ENCODE measurements at regions not wholly inside any gene's neighbourhood (a gene's known extent, or its start where the extent isn't known, plus 50 kb on each side); places are given as distances from the start of the nearest gene placed in this dataset.

DNA sequence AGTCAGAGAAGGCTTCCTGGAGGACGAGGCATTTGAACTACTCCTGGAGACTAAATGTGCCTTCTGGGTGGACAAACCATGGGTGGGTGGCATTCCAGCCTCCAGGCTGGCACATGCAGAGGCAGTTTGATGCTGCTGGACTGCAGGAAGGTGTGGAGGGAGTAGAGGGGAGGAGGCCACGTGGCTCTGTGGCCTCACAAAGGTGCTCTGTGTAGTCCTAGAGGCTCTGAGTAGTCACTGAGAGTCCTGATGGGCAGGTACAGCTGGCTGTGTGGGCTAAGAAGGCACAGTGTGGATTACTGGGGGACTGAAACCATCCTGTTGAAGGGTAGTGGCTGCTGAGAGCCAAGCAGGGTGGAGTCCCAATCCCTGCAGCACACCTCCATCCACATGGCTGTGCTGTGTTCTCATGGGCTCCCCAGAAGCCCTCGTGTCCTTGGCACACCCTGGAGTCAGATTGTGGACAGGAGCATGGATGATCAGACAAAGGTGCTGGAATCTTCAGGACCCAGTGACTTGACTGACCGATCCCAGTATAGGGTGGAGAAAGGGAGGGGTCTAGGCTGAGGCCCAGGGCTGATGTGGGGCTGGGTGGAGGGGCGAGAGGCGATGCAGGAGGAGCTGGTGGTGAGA is 87.4 kb upstream of the HS6ST1 start:
- TF ChIP-seq, protein P1, sequence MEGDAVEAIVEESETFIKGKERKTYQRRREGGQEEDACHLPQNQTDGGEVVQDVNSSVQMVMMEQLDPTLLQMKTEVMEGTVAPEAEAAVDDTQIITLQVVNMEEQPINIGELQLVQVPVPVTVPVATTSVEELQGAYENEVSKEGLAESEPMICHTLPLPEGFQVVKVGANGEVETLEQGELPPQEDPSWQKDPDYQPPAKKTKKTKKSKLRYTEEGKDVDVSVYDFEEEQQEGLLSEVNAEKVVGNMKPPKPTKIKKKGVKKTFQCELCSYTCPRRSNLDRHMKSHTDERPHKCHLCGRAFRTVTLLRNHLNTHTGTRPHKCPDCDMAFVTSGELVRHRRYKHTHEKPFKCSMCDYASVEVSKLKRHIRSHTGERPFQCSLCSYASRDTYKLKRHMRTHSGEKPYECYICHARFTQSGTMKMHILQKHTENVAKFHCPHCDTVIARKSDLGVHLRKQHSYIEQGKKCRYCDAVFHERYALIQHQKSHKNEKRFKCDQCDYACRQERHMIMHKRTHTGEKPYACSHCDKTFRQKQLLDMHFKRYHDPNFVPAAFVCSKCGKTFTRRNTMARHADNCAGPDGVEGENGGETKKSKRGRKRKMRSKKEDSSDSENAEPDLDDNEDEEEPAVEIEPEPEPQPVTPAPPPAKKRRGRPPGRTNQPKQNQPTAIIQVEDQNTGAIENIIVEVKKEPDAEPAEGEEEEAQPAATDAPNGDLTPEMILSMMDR (conservative IDR thresholded peaks at IDR 0.05 in 1 of 2, IDR thresholded peaks at IDR 0.05 in 1 of 2; ENCODE audit: low read depth in 1 of 2, low read length in 2 of 2), result no peak
- TF ChIP-seq EZH2 (IDR thresholded peaks at IDR 0.05; ENCODE audit: low read length, missing control alignments), result no peak
